Skin of body (tissue), 1 donor: ENCODE measurements at regions not wholly inside any gene's neighbourhood (a gene's known extent, or its start where the extent isn't known, plus 50 kb on each side); places are given as distances from the start of the nearest gene placed in this dataset.
"Not testable (repeated sequence)": the region's sequence is repeated elsewhere in the genome, so short reads cannot be mapped to it uniquely, and the experiment has no call there.

ENCODE experiments used
- DNase-seq: peaks from one replicate; lab custom pipeline; 2025; lab: John Stamatoyannopoulos, UW

DNA sequence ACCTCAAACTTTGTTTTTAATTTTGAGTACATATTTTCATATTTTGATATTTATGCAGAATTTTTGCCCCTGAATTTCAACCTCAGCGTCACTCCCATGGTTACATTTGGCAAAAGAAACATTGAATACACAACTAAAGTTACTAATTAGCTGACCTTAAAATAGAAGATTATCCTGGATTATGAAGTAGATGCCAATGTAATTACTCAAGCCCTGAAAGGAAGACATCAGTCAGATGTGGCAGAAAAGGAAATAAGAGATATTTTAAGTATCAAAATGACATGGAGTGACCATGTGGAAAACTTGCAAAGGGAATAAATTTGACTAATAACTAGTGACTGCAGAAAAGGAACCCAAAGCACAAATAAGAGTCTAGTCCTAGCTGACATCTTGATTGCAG, 701.3 kb upstream of the KCND2 start:
- no peak for DNase-seq

DNA sequence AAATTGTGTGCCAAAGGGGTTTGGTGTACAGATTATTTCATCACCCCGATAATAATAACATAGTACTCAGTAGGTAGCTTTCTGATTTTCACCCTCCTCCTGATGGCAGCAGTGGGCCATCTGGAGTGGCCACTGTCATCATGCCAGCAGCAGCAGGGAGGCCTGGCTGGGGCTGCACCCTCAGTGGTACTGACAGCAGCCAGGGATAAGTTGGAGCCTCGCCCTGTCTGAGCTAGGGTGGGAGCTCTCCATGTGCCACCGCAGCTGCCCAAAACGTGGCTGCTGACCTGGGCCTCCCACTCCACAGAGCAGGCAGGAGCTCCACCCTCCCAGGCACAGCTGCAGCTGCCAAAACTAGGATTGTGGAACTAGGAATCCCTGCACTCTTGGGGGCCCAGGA, 700.8 kb upstream of the KCND2 start:
- DNase-seq: no peak

DNA sequence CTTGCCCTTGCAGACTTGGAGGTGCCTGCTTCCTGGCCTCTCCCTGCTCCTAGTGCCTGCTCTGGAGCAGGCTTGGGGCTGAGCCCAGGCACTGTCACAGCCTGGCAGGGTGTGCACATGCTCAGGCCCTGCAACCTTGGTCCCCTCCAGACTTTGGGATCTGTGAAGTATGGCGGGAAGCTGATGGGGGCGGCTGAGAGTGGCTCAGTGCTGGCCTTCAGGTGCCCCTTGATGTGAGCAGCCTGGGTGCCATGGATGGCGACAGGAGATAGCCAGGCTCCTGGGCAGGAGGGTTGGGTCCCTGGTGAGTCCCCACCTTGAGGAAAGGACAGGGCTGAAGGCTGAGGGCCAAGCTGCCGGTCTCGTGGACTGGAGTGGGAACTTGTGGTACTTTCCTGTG, 700.4 kb upstream of the KCND2 start:
- no peak for DNase-seq

DNA sequence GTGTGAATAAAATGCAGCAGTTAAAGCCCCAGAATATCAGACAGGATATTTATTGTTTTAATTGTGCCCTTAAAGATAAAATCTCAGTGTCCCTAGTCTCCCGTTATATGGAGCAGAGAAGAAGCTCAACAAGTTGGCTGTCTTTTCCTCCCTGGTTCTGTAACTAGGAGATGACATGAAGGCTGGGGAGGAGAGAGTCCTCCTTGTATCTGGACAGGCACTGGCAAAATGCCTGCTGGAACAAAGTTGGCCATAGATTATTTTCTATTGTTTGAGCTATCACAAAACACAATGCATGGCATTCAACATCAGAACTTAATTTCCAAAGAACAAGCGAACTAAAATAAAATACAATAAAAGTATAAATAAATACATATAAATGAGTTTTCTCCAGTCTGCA, 694.9 kb upstream of the KCND2 start:
- DNase-seq: no peak

DNA sequence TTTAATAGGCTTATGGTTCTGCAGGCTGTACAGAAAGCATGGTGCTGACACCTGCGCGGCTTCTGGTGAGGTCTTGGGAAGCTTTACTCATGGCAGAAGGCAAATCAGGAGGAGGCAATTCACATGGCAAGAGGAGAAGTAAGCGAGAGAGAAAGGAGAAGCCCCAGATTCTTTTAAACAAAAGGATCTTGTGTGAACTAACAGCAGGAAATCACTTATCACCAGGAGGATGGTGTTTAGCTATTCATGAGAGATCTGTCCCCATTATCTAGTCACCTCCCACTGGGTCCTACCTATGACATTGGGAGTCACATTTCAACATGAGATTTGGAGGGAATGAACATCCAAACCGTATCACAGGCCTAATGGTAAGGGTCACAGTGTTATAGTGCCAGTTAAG, 678.0 kb upstream of the KCND2 start:
- DNase-seq: no peak

DNA sequence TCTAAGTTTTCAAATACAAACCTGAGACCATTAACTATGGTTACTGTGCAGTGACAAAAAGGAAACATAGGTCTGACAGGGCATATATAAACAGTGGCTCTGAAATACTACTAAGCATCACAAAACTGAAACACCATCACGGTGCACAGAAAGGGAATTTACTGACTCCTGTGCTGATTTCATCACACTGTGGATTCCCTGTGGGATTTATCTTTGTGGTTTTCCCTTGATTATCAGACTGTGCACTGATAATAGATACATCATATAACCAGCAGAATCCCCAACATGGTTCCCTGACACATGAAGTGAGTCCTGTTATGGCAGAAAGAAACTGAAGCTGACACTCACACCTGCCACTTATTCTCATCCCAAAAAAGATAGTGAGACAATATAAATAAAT, 676.3 kb upstream of the KCND2 start:
- no peak for DNase-seq

DNA sequence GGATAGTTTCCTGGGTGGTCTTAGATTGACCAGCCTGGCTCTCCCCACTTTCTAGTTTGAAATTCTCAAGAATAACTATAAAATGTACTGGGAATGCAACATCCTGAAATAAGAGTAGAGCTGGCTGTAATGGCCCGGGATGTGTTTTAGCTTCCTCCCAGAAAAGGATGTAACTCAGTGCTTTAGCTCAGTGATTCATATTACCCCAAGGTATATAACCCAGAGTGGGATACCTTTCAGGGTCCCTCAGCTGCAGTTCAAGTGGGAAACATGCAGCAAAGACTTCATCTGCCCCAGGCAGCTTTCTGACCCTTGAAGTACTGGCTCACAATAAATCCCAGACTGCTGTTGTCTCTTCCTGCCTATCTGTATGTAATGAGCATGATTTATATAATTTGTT, 666.7 kb upstream of the KCND2 start:
- DNase-seq: no peak

DNA sequence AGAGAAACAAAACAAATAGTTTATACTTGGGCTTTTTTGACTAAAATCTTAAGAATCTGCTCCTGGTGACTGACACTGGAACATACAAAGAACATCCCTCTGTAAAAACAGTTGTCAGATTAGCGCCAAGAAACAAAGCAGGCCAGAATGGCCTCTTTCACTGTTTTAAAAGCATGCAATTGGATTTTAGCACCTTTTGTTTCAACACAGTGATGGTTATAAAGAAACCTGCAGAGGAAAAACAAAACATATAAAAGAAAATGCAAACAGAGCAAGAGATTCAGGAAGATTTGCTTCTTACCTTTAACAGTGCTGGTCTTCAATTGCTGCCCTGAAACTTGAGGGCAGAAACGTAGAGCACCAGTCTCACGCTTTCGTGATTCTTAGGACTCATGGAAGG, 652.2 kb upstream of the KCND2 start:
- no peak for DNase-seq

DNA sequence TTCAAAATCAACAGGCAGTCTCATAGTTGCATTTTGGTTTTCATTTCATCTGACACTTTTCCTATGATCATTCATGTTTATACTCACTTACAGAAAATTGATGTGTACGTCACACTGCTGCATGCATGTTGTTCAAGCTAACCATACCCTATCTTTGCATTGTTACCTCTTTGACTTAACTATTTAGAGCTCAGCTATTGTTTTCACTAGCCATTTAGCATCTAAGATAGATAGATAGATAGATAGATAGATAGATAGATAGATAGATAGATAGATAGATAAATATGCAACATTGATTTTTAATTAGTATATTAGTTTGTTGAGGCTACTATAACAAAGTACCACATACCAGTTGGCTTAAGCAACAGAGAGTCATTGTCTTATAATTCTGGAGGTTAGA, 649.5 kb upstream of the KCND2 start:
- no peak for DNase-seq

DNA sequence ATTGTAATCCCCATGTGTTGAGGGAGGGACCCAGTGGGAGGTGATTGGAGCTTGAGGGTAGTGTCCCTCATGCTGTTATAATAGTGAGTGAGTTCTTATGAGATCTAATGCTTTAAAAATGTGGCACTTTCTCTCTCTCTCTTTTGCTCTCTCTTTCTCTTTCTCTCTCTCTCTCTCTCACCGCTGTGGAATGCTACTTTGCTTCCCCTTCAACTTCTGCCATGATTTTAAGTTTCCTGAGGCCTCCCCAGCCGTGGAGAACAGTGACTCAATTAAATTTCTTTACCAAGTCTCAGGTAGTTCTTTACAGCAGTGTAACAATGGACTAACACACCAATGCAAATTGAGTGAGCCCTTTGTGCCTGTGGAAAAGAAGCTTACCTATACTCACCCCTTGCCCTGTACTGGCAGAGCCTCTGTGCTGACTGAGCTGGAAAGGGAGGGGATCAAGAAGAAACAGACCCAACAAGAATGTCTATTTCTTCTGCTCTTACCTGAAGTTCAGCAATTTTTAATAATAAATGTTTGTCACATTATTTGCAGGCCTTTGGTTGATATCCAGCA, 642.5 kb upstream of the KCND2 start:
- no peak for DNase-seq

DNA sequence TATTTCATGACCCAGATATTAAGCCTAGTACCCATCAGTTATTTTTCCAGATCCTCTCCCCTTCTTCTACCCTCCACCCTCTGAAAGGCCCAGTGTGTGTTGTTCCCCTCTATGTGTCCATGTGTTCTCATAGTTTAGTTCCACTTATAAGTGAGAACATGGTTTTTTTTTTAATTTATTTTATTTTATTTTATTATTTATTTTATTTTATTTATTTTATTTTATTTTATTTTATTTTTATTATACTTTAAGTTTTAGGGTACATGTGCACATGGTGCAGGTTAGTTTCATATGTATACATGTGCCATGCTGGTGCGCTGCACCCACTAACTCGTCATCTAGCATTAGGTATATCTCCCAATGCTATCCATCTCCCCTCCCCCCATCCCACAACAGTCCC, 639.2 kb upstream of the KCND2 start:
- not testable (repeated sequence) for DNase-seq

DNA sequence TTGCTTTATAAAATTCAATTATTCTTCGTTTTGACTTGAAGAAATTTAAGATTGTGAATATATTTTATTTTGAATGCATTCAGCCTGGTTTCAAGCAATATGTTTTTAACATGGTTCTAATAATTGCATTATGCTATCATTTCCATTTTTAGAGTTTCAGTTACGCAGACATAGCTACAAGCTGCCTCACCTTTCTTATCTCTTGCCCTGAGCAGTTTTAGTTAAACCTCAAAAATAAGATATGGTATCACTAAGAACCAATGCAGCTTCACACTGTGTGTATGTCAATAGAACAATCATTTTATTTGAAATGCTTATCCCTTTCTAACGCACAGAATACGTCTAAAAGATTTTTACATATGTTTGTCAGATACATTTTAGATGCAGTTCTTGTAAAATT, 632.6 kb upstream of the KCND2 start:
- DNase-seq: no peak

DNA sequence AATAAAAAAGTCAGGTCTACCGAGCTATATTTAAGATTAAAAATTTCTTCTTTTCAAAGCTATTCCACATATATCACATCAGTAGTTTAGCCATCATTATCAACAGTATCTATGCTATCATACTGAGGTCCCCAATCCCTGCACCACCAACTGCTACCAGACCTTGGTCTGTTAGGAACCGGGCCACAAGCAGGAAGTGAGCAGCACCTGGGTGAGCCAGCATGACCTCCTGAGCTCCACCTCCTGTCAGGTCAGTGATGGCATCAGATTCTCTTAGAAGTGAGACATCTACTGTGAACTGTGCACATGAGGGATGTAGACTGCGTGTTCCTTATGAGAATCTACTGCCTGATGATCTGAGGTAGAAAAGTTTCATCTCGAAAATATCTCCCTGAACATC, 632.1 kb upstream of the KCND2 start:
- no peak for DNase-seq

DNA sequence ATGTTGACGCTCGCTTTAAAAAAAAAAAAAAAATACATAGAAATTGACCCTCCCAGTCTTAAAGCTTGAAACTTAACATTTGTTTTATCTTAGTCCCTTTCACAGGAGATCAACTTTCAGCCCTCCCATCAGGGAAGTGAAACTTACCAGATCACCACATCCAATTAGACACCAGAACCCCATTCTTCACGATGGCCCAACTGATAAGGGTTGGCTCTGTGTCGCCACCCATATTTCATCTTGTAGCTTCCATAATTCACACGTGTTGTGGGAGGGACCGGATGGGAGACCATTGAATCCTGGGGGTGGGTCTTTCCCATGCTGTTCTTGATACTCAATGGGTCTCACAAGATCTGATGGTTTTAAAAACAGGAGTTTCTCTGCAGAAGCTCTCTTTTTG, 629.4 kb upstream of the KCND2 start:
- DNase-seq: no peak

DNA sequence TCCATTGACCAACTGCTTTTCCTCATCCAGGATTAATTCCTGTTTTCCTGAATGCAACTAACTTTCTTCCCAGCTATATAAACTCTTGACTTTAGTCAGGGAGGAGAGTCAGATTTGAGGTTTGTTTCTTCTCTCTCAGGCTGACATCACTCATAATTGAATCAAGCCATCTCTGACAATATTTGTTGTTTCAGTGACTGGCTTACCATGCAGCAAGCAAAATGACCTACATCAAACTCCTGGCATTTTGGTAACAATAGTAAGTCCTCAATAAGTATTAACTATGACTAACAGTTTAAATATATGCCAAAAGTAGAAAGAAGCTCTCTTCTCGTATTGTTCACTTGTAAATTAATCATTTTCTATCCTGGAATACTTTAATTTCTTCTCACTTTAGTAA, 625.7 kb upstream of the KCND2 start:
- no peak for DNase-seq

DNA sequence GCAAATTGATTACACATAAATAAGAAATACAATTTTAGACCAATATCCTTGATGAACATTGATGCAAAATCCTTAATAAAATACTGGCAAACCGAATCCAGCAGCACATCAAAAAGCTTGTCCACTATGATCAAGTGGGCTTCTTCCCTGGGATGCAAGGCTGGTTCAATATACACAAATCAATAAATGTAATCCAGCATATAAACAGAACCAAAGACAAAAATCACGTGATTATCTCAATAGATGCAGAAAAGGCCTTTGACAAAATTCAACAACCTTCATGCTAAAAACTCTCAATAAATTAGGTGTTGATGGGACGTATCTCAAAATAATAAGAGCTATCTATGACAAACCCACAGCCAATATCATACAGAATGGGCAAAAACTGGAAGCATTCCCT, 624.2 kb upstream of the KCND2 start:
- not testable (repeated sequence) for DNase-seq

DNA sequence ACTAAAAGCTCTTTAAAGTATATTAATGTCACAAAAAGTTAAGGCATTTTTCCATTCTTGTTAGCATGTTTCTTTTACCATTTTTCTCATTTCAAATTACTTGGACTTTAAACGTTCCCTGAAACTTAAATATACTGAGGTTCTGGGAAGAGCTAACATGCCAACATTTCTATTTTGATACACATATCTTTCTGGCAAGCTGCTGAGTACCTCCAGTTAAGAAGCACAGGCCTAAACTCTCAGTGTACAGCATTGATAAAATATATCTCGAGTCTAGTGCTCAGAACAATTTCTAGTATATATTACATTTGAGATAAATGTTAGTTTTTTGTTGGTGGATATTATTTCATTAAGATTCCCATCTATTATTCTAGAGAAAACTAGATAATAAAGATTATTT, 612.9 kb upstream of the KCND2 start:
- no peak for DNase-seq

DNA sequence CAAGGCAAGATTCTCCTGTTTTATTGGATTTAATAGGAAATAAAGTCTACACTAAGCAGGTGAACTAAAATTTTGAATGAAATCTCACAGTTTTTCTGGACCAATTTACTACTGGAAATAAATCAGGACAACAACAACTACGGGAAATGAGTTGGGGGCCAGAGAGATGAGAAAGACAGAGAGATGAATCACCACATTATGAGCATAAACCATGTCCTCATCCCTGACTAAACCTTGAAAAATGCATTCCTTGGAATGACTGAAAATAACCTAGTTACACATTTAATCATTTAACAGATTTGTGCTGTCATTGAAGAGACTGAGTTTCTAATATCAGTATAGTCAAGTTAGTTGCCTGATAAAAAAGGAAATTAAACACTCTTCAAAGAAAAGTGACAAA, 608.4 kb upstream of the KCND2 start:
- no peak for DNase-seq

DNA sequence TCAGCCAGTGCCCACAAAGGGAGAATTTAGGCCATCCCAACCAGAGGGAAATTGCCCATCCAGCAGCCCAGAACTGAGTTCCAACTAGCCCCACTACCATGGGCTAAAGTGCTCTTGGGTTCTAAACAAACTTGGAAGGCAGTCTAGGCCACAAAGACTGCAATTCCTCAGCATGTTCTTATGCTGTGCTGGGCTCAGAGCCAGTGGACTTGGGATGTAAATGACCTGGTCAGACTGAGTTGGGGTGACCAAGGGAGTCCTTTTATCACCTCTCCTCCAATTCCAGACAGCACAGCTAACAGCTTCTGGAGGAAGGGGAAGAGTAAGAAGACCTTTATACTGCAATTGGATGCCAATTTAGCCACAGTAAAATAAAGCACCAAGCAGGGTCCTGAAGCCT, 607.2 kb upstream of the KCND2 start:
- no peak for DNase-seq

DNA sequence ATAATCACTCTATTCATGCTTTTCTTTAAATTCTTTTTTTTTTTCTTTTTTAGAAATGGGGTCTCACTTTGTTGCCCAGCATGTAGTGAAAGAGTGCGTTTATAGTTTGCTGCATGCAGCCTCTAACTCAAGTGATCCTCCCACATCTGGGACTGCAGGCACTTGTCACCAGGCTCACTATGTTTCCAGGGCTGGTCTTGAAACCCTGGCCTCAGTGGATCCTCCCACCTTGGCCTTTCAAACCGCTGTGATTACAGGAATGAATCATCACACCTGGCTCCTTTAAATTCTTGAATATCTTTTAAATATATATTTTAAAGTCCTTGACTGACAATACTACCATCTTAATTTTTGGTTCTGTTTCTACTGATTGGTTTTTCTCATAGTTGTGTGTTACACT, 591.6 kb upstream of the KCND2 start:
- no peak for DNase-seq

DNA sequence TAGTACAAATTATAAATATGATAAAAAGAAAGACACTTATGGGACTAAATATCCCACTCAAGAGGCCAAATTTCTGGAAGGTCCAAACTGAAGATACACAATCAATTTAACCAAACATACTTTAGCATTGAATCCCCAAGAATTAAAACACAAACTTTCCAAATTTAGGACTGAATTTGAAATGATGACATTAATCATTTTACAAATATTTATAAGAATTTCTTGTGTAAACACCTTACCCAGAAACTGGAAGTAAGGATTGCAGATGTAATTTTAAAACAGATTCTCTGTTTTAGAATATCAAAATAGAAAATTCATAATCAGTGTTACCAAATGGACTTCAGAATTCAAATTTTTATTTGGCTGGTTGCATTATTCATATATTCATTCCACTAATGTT, 588.2 kb upstream of the KCND2 start:
- no peak for DNase-seq

DNA sequence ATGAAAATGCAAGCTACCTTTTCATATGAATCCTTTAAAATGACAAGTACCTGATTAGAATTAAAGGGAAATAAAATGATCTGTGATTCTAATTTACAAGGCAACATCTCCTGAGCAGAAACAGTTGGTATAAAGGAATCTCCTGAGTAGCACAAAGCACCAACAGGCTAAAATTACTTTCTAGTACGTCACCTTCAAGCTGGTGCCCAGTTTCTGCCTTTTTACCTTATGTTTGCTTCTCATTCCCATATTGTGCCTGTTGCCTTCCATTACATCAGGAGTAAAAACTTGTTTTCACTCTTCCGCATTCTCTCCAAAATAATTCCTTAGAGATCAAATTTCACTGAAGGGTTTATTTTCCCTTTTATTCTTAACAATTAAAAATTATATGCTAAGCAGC, 587.1 kb upstream of the KCND2 start:
- no peak for DNase-seq

DNA sequence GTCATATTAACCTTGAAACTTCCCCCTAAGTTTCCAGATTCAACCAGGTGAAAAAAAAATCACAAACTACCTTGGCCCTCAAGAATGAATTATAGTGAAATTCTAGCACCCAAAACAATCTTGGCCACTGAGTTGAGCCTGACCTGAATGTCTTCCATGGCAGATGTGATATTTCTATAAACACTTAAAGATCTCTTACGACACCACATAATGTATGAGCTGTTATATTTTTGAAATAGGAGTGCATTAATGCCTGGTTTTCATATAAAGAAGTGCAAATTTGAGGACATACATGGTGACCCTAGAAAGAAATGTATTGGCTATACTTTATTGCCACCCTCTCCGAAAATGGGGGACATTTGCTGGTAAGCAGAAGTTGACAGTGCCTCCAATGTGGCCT, 584.1 kb upstream of the KCND2 start:
- DNase-seq: no peak

DNA sequence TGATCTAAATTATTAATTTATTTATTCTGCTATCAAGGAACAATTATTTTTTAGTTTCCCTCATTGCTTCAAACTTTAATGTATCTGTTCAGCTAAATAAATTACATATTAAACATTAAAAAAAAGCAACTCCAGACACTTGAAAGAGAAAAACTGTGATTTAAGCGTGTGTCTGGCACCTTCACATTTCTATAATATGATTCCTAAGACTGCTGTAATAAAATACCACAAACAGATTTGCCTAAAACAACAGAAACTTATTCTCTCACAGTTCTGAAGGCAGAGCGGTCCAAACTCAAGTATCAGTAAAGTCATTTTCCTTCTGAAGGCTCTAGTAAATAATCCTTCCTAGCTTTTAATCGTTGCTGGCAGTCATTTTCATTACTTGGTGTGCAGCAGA, 580.4 kb upstream of the KCND2 start:
- DNase-seq: no peak

DNA sequence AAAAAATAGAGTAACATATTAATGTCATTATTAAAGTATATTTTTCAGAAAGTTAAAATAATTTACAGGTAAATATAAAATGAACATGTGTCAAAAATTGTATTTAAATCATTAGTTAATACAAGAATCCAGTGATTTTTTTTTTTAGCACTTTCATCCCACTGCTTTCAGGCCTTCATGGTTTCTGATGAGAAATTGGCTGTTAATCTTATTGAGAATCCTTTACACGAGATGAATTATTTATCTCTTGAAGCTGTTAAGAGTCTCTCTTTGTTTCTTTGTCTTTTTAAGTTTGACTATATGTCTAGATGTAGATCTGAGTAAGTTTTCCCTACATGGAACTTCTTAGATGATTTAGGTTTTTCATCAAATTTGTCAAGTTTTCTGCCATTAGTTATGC, 578.5 kb upstream of the KCND2 start:
- DNase-seq: no peak
